ENCODE measurements at regions not wholly inside any gene's neighbourhood (a gene's known extent, or its start where the extent isn't known, plus 50 kb on each side); places are given as distances from the start of the nearest gene placed in this dataset.
"Not testable (repeated sequence)": the region's sequence is repeated elsewhere in the genome, so short reads cannot be mapped to it uniquely, and the experiment has no call there.

GRCh38 chr15:30470601-30471365, 56.7 kb upstream of the GOLGA8R start:
- peak; percentile 6 to 12 for DNase-seq (ENCODE audit: low read depth in 2 of 2, low spot score in 1 of 2)

DNA sequence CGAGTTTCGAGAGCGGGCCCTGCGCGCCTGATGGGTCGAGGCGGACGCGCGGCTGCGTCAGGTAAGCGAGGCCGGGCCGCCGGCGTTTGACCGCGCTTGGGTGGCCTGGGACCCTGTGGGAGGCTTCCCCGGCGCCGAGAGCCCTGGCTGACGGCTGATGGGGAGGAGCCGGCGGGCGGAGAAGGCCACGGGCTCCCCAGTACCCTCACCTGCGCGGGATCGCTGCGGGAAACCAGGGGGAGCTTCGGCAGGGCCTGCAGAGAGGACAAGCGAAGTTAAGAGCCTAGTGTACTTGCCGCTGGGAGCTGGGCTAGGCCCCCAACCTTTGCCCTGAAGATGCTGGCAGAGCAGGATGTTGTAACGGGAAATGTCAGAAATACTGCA, 57.3 kb upstream of the GOLGA8R start:
- not testable (repeated sequence) for DNase-seq (ENCODE audit: low read depth in 2 of 2, low spot score in 1 of 2)

DNA sequence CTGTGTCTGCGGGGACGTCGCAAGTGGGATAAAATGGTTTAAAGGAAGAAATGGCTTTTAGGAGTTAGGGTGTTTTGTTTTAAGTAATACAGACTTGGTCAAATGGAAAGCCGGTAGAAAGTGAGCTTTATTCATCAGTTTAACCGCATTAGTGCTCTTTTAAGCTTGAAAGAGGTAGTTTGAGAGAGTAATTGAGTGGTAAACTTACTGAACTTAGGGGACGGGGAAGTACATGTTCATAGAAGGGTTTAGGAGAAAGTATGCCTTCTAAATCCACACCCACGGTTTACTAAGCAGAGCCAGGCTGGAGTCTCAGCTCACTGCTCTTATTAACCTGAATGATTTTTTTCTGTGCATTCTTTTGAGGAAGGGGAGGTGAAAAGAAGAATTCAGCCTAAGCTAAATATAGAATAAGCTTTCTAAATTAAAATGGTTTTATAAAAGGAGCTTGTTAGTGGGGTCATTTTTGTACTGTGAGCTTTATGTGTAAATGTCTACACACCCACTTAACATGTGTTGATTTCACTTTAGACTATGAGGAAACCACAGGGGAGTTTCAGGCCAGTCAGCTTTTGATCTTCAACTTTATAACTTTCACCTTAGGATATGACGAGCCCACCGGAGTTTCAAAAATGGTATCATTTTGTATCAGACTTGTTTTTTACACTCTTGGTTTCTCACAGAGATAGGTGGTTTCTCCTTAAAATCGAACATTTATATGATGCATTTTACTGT, 57.9 kb upstream of the GOLGA8R start:
- not testable (repeated sequence) for DNase-seq (ENCODE audit: low read depth in 2 of 2, low spot score in 1 of 2)

GRCh38 chr15:30484887-30485286, 67.0 kb upstream of the GOLGA8Q start:
- not testable (repeated sequence) for DNase-seq (ENCODE audit: low read depth in 2 of 2, low spot score in 1 of 2)

- not testable (repeated sequence) for DNase-seq (ENCODE audit: low read depth in 2 of 2, low spot score in 1 of 2)
Measured at GRCh38 chr15:30489237-30489636, 62.6 kb upstream of the GOLGA8Q start.

GRCh38 chr15:30490334-30490733, 61.5 kb upstream of the GOLGA8Q start:
- not testable (repeated sequence) for DNase-seq (ENCODE audit: low read depth in 2 of 2, low spot score in 1 of 2)

- not testable (repeated sequence) for DNase-seq (ENCODE audit: low read depth in 2 of 2, low spot score in 1 of 2)
Measured at GRCh38 chr15:30493947-30494346, 57.9 kb upstream of the GOLGA8Q start.

DNA sequence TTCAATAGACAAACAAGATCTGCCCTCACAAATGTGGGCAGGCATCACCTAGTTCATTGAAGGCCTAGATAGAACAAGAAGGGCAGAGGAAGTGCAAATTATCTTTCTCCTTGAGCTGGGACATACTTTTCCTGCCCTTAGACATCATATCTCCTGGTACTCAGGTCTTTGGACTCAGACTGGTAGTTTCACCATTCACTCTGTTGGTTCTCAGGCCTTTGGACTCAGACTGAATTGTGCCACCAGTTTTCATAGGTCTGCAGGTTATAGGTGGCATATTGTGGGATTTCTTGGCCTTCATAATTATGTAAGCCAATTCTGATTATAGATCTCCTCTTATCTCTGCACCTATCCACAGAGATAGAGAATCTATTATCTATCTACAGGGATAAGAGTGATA, 54.6 kb upstream of the GOLGA8Q start:
- not testable (repeated sequence) for DNase-seq (ENCODE audit: low read depth in 2 of 2, low spot score in 1 of 2)

DNA sequence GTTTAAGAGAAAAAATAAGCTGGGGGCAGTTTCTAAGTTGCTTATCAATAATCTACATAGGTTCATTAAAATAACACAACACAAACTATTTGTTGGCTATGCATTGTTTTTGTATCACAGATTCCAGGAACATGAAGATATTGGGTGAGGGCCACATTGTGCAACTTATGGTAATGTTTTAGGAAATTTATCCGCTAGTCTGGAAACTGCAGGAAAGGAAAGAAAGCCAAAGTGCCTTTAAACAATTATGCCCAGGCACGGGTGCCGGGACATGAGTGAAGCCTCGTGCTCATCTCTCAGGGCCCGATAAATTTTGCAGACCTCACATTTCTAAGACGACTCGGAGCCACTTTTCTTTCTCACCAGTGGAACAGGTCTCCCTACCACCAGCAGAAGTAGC, 52.6 kb upstream of the GOLGA8Q start:
- DNase-seq (ENCODE audit: low read depth in 2 of 2, low spot score in 1 of 2): not testable (repeated sequence)

DNA sequence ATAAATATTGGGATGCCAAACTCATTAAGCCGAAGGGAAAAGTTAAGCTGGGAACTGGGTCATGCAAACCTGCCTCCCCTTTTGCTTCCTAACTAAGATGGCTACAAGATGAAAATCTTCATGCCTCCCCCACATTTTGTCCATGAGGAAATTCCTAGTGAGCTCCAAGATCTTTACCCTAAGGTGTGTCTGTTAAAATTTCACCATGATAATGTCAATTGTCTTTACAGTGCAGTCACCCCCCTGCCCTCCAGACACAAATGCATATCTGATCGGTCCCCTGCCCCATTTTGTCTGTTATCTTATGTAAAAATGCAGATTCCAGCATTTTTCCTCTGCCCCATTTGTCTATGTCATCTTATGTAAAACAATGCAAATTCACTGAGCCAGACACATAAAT, 51.3 kb upstream of the GOLGA8Q start:
- not testable (repeated sequence) for DNase-seq (ENCODE audit: low read depth in 2 of 2, low spot score in 1 of 2)

Measured in stimulated activated CD8-positive, alpha-beta memory T cell treated with anti-CD3 and anti-CD28 coated beads, Interleukin-4, amount 100 ng/mL, for 4 hours (primary cell).